HG03565 (cell line): ENCODE measurements at regions not wholly inside any gene's neighbourhood (a gene's known extent, or its start where the extent isn't known, plus 50 kb on each side); places are given as distances from the start of the nearest gene placed in this dataset.
"Not testable (repeated sequence)": the region's sequence is repeated elsewhere in the genome, so short reads cannot be mapped to it uniquely, and the experiment has no call there.

Source experiments
- ATAC-seq: cut with Tn5 transposase; IDR thresholded peaks from one replicate; pipeline ENCODE4 v1.9.1; 2021; ENCODE audit warnings: mild to moderate bottlenecking, moderate library complexity; ENCODE audit not compliant: unreplicated experiment

DNA sequence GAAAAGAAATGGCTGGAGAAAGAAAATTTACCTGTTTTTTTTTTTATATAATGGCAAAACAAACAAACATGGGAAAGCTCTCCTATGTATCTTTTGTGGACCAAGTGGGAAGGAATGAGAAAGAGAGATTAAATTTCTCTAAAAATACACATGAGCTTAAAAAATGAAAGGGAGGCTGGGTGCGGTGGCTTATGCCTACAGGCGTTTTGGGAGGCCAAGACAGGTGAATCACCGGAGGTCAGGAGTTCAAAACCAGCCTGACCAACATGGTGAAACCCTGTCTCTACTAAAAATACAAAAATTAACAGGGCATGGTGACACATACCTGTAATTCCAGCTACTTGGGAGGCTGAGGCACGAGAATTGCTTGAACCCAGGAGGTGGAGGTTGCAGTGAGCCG is 388.0 kb downstream of the TFAP2B start:
- not testable (repeated sequence) for ATAC-seq

DNA sequence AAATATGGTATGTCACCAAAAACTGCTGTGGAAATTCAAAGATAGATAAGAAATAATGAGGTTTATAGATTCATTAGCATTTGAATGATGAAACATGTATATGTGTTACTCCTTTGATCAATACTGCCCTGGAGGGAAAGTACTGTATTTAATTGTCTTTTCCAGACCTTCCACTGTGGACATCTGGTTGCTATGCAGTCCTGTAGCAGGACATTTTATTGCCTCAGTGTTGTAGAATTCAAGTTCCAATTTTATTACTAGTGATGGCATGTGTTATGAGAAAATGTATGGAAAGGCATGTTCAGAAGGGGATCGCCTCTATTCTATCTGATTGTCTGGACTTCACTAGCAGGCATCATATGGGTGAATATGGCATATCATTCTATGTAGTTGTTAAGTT is 391.0 kb downstream of the TFAP2B start:
- ATAC-seq = no peak

DNA sequence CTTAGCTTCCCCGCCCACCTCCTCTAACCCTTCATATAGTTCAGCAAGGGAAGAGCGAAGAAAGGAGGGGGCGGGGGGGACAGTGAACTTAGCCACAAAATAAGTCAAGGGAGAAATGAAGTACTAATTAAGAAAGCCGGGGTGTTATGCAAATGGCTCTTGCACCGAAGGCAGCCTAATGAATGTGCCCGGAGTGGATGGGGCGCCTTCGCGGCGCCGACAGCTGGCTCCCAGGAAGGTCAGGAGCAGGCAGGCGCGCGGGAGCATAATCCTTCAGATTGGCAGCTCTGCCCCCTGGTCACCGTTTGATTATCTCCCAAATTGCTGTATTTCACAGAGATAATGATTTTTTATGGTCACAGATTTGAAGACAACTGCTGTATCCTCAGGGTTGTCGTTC is 395.1 kb downstream of the TFAP2B start:
- ATAC-seq = no peak

GRCh38 chr6:51214442-51214841 is 395.8 kb downstream of the TFAP2B start:
- ATAC-seq = no peak

GRCh38 chr6:51218181-51218580 is 399.5 kb downstream of the TFAP2B start:
- no peak for ATAC-seq

DNA sequence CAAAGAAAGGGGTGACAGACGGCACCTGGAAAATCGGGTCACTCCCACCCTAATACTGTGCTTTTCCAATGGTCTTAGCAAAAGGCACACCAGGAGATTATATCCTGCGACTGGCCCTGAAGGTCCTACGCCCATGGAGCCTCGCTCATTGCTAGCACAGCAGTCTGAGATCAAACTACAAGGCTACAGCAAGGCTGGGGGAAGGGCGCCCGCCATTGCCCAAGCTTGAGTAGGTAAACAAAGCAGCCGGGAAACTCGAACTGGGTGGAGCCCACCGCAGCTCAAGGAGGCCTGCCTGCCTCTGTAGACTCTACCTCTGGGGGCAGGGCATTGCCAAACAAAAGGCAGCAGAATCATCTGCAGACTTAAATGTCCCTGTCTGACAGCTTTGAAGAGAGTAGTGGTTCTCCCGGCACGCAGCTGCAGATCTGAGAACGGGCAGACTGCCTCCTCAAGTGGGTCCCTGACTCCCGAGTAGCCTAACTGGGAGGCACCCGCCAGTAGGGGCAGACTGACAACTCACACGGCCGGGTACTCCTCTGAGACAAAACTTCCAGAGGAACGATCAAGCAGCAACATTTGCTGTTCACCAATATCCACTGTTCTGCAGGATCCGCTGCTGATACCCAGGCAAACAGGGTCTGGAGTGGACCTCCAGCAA is 406.0 kb downstream of the TFAP2B start:
- not testable (repeated sequence) for ATAC-seq

DNA sequence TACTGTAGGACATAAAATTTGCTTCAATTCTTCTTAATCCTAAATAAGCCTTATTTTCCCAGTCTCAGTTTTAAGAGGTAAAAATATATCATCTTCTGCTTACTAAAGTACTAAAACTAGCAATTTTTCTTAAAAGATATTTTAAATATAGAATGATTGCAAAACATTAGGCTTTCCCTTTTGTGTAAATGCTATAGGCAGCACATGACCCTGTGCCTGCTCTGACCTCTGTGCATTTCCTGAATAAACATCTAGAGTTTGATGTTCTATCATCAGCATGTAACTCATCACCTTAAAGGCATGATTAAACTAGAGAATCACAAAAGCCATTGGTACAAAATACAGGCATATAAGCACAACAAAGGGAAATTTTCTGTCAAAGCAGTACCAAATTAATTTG is 422.7 kb downstream of the TFAP2B start:
- no peak for ATAC-seq

GRCh38 chr6:51249798-51250197 is 431.1 kb downstream of the TFAP2B start:
- ATAC-seq = no peak

DNA sequence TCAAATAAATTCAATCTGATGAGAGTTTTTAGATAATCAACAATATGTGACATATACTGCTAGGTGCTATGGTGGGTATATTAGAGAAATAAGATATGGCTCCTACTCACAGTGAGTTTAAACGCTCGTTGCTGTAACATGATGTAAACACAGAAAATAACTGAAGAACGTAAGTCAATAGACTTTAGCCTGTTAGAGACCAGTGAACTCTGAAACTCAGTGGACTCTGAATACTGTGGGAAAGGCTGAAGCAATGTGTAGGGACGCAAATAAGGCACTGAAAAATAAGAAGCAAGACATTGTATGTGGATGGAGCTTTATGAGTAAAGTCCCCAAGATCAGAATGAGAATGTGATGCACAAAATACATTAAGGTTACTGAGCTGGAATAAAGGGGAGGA is 431.6 kb downstream of the TFAP2B start:
- no peak for ATAC-seq

DNA sequence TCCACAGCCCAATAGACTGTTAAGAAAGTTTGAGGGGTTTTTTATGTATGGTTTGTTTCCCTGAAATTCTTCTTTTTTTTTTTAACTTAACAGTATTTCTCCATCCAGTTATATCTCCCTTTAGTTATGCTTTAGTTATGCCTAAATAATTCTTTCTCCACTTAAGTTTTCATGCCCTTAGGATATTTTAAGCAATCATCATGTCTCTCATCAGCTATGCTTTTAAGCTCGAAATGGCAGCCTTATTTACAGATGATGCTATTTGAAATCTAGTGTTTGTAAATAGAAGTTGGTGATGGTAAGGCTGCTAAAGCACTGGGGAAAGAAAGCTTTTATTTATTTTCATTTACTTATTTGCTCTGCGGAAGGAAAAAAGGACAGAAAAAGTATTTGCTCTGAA is 439.3 kb downstream of the TFAP2B start:
- no peak for ATAC-seq

GRCh38 chr6:51260003-51260402 is 441.3 kb downstream of the TFAP2B start:
- no peak for ATAC-seq

DNA sequence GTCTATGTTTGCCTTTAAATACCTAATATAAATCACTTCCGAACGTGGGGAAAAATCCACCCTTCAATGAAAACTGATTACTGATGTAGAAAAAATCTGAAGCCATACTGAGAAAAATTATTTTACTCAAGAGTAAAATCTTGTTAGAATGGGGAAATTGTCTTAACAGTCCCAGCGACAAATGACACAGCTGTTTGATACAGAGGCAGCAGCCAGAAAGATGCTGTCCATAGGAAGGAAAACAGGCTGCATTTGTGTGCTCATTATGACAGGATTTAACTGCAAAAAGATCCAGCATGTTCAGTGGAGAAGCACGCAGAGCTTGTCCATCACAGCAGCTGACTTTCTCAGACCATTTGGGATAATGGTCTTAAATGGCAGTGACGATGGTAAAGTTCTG is 443.0 kb downstream of the TFAP2B start:
- no peak for ATAC-seq

DNA sequence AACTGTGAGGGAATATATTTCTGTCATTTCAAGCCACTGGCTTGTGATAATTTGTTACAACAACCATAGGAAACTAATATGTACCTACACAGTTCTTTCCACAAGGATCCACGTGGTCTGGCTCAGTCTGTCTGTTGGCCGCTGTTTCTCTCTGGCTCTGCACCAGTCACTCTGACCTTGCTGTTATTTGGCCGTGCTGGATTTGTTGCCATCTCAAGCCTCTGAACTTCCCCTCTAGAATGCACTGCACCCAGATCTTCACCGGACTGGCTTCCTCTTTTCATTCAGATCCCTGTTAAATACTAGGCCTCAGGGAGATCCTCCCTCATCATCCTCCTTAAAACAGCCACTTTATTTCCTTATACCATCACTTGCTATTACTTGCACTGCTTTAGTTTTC is 446.8 kb downstream of the TFAP2B start:
- ATAC-seq = no peak

DNA sequence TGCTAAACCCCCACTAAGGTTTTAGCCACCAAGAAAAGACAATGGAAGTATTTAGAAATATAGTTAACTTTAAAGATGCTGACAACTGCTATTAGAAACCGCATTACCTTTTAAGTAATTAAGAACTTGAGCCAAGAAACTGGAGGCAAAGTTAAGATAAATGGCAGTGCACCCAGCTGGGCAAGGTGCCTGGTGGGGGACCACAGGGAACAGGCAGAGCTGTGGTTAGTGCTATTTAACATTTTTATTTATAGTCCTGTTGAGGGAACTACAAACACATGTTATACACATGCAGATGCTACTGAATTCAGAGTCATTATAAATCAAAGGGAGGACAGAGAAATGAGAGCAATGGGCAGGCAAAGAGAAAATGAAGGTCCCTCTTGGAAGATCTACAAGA is 447.9 kb downstream of the TFAP2B start:
- ATAC-seq = no peak

DNA sequence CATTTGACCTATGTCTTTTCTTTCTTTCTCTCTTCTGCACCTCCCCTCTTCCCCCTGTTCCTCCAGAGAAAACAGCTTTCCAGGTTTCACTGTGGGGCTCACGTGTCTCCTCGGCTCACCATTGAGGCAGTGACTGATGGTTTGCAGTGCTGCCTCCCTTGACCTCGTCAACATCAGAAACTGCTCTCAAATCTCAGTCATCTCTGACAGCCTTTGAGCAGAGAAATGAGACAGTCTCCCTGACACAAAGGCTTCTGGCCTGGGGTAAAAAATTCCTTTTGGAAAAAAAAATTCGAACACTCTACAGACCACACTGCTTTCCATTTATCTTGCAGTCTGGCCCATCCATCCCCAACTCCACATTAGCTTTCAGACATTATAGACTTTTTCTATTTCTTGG is 450.0 kb downstream of the TFAP2B start:
- no peak for ATAC-seq

- no peak for ATAC-seq
These were observed 451.2 kb downstream of the TFAP2B start for GRCh38 chr6:51269876-51270275.

DNA sequence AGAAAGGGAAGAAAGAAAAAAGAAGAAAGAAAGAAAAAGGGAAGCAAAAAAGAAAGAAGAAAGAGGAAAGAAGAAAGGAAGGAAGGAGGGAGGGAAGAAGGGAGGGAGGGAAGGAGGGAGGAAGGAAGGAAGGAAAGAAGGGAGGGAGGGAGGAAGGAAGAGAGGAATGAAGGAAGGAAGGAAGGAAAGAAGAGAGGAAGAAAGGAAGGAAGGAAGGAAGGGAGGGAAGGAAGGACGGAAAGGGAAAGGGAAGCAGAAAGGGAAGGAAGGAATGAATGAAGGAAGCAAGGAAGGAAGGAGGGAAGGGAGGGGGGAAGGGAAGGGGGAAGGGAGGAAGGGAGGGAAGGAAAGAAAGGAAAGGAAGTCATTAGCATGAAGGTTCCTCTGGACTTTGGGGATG is 452.9 kb downstream of the TFAP2B start:
- ATAC-seq = no peak

- ATAC-seq = no peak
These were observed 454.7 kb downstream of the TFAP2B start for GRCh38 chr6:51273228-51273961.

DNA sequence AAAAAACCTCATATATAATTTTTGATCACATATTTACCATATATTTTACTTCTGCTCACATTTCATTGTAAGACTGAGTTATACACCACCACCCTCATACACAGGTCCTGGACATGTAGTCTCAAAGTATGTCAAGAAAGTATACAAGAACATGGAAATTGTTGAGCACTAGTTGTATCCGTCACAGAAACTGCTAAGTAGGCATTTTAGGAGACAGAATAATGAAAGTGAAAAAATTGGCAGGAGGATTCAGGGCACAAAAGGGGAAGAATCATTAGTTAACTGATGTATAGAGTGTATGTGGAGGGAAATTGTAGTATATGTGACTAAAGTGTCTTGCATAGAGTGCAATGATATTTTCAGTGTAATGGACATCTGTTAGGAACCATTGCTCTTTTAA is 458.8 kb downstream of the TFAP2B start:
- ATAC-seq = no peak

DNA sequence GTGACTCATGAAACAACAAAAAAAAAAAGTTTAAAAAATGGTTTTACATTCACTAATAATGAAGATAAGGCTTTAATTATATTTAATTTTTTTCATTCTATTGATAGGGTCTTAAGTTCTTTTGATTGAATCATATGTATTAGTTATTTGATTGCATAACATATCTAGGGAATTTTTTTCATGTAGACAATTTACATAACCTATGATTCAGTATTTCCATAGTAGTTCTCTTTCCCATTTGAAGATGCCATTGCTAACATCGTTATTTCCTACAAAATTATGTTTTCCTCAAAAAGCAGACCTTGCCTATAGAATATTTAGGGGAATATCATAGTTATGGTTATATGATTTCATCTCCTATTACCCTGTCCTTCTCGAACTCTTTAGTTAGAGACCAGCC is 463.4 kb downstream of the TFAP2B start:
- ATAC-seq = no peak

- ATAC-seq = no peak
These were observed 465.2 kb downstream of the TFAP2B start for GRCh38 chr6:51283723-51284355.

DNA sequence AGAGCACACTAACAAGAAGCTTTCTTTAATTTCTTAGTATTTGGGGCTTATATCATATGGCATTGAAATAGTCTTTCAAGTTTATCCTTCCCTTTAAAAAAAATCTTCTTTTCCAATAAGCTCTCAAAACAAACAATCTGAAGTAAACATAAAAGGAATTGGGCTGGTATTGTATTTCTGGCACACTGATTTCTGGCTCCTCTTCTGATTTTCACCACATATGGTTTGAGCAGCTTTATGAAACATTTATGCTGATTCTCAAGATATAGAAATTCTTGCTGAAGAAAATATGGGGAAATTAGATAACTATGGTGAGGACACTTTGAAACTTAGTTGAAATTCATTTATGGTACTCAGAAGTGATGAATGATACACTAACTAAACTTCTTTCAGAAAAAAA is 467.2 kb downstream of the TFAP2B start:
- ATAC-seq = no peak
